NT2/D1 (cell line): ENCODE measurements at regions not wholly inside any gene's neighbourhood (a gene's known extent, or its start where the extent isn't known, plus 50 kb on each side); places are given as distances from the start of the nearest gene placed in this dataset.

Experiments
- SUZ12 ChIP-seq: IDR thresholded peaks from 2 replicates; pipeline ENCODE4 v1.6.1; 2011; ENCODE audit not compliant: insufficient read length, insufficient read depth; ENCODE audit errors: extremely low read depth
- ZNF274 ChIP-seq: IDR thresholded peaks from 2 replicates; pipeline ENCODE4 v1.6.1; 2011; ENCODE audit warnings: mild to moderate bottlenecking, low read depth, low read length

DNA sequence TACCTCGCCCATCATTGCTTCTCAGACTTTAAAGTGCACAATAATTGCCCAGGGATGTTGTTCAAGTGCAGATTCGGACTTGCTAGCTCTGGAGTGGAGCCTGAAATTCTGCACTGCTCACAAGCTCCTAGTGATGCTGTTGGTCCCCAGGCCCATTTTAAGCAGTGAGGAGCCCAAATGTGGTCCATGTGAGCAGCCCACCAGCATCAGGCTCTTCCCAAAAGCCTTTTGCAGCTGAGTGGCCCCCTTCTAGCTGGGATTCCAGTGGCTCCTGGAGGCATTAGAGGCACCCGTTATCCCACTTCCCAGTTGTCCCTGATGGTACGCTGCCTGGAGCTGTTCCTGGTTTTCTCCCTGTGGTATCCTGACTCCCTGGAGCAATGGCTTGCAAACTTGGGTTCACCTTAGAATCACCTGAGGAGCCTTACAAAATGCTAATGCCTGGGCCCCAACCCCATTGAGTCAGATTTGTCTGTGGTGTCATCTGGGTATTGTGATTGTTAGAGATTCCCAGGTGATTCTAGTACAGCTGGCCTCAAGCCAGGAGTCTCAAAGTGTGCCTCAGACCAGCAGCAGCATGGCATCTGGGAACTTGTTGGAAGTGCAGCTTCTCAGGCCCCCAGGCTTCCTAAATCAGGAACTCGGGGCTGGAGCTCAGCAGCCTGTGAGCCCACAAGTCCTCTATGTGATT is 186.9 kb upstream of the SLC24A3 start:
- TF ChIP-seq ZNF274 (no peak), SUZ12 (no peak)
